Breast epithelium (tissue), 4 donors: ENCODE measurements at regions not wholly inside any gene's neighbourhood (a gene's known extent, or its start where the extent isn't known, plus 50 kb on each side); places are given as distances from the start of the nearest gene placed in this dataset.

Experiments
- DNase-seq, 2 donors: peaks; one replicate each; pipeline ENCODE4 v3.0.0-alpha.2; 2019; ENCODE audit warnings: low spot score in 2 of 2
- H3K27ac ChIP-seq, 2 donors: fragments of 200-600 bp; sonication (generic) in 1 of 2; one replicate each; pipeline ENCODE4 v1.5.1; 2016 to 2019; ENCODE audit warnings: mild to moderate bottlenecking in 1 of 2
- H3K27me3 ChIP-seq, 2 donors: fragments of 200-600 bp; sonication (generic) in 1 of 2; one replicate each; pipeline versions ENCODE4 v1.5.1 to v1.6.0; 2017 to 2019; ENCODE audit warnings: control low read depth in 1 of 2, mild to moderate bottlenecking in 1 of 2
- H3K36me3 ChIP-seq: fragments of 200-600 bp; one replicate; pipeline ENCODE4 v1.5.1; 2019
- H3K4me1 ChIP-seq, 2 donors: fragments of 200-600 bp; sonication (generic); one replicate each; pipeline ENCODE4 v1.5.1; 2016 to 2019; ENCODE audit warnings: control low read depth in 1 of 2
- H3K4me3 ChIP-seq, 3 donors: fragments of 200-600 bp; sonication (generic); 1 replicate in 2 of 3; 2 replicates in 1 of 3; pipeline ENCODE4 v1.5.1; 2016 to 2019; ENCODE audit warnings: mild to moderate bottlenecking in 3 of 3, moderate library complexity in 2 of 3
- H3K9me3 ChIP-seq, 2 donors: fragments of 200-600 bp; sonication (generic) in 1 of 2; one replicate each; pipeline ENCODE4 v1.5.1; 2016 to 2019; ENCODE audit warnings: control low read depth in 1 of 2
- CTCF ChIP-seq, 3 donors: fragments of 450-650 bp; IDR thresholded peaks; one replicate each; pipeline ENCODE4 v1.5.1; 2016 to 2017; ENCODE audit warnings: antibody characterized with exemption in 3 of 3, mild to moderate bottlenecking in 3 of 3, moderate library complexity in 3 of 3
- POLR2A ChIP-seq: fragments of 450-650 bp; IDR thresholded peaks from one replicate; pipeline ENCODE4 v1.6.1; 2016; ENCODE audit warnings: antibody characterized with exemption, mild to moderate bottlenecking, moderate library complexity
- POLR2AphosphoS5 ChIP-seq, 3 donors: sonication (generic); formaldehyde crosslinking; IDR thresholded peaks; one replicate each; pipeline ENCODE4 v1.6.1; 2017; ENCODE audit warnings: antibody characterized with exemption in 3 of 3
- intact Hi-C: fragments of 100-400 bp; cut with DNase I; formaldehyde crosslinking; loops from one replicate; pipeline ENCODE4 v1.15.1; 2023; ENCODE audit warnings: low total_unique reads

- H3K4me1 ChIP-seq: no peaks in the 10 kb centered on the region
- DNase-seq: no peak
- H3K4me3 ChIP-seq: no peak overlapping the region
- intact Hi-C loops: no loop called here
- TF ChIP-seq CTCF (IDR thresholded peaks at IDR 0.05): no peak
- TF ChIP-seq POLR2AphosphoS5 (IDR thresholded peaks at IDR 0.05): no peak
- no peak for TF ChIP-seq POLR2A
- H3K27ac ChIP-seq: no peak overlapping the region
- H3K36me3 ChIP-seq: no peaks in the 10 kb centered on the region
- H3K27me3 ChIP-seq: no peaks in the 10 kb centered on the region
- peaks cover 0 to 13% of the 10 kb centered on the region in 2 donors for H3K9me3 ChIP-seq
Observed at GRCh38 chr10:63987212-63987611, 466.0 kb downstream of the REEP3 start.

- H3K27me3 ChIP-seq: no peaks in the 10 kb centered on the region
- no peak for DNase-seq
- H3K9me3 ChIP-seq: peaks cover 0 to 20% of the 10 kb centered on the region in 2 donors
- H3K27ac ChIP-seq: no peak overlapping the region
- H3K4me1 ChIP-seq: no peaks in the 10 kb centered on the region
- no peaks in the 10 kb centered on the region for H3K36me3 ChIP-seq
- no peak overlapping the region for H3K4me3 ChIP-seq
- TF ChIP-seq POLR2A (no peak), CTCF (IDR thresholded peaks at IDR 0.05) (no peak), POLR2AphosphoS5 (IDR thresholded peaks at IDR 0.05) (no peak)
- intact Hi-C loops: no loop called here
Observed at GRCh38 chr10:63994371-63994770, 473.2 kb downstream of the REEP3 start.

GRCh38 chr10:64007157-64007556, 486.0 kb downstream of the REEP3 start:
- no peak for TF ChIP-seq POLR2AphosphoS5 (IDR thresholded peaks at IDR 0.05)
- no peak for TF ChIP-seq POLR2A
- TF ChIP-seq CTCF (IDR thresholded peaks at IDR 0.05): no peak
- DNase-seq: no peak
- Histone ChIP-seq H3K36me3 (no peaks in the 10 kb centered on the region), H3K4me3 (no peak overlapping the region), H3K9me3 (peaks cover 5 to 6% of the 10 kb centered on the region in 2 donors), H3K27ac (no peak overlapping the region), H3K4me1 (no peaks in the 10 kb centered on the region), H3K27me3 (no peaks in the 10 kb centered on the region)
- intact Hi-C loops: no loop called here

GRCh38 chr10:64010711-64011110, 489.5 kb downstream of the REEP3 start:
- H3K4me1 ChIP-seq: no peaks in the 10 kb centered on the region
- intact Hi-C loops: no loop called here
- H3K9me3 ChIP-seq: peaks cover 5 to 14% of the 10 kb centered on the region in 2 donors
- no peak overlapping the region for H3K27ac ChIP-seq
- no peak overlapping the region for H3K4me3 ChIP-seq
- no peak for TF ChIP-seq CTCF (IDR thresholded peaks at IDR 0.05)
- no peak for TF ChIP-seq POLR2AphosphoS5 (IDR thresholded peaks at IDR 0.05)
- no peak for TF ChIP-seq POLR2A
- DNase-seq: no peak
- no peaks in the 10 kb centered on the region for H3K36me3 ChIP-seq
- H3K27me3 ChIP-seq: no peaks in the 10 kb centered on the region

GRCh38 chr10:64011912-64012714, 490.9 kb downstream of the REEP3 start:
- H3K4me3 ChIP-seq: no peak overlapping the region
- no peak overlapping the region for H3K27ac ChIP-seq
- DNase-seq: no peak
- H3K4me1 ChIP-seq: no peaks in the 10 kb centered on the region
- H3K9me3 ChIP-seq: peaks cover 4 to 12% of the 10 kb centered on the region in 2 donors
- intact Hi-C loops: no loop called here
- TF ChIP-seq POLR2AphosphoS5 (IDR thresholded peaks at IDR 0.05) (no peak), CTCF (IDR thresholded peaks at IDR 0.05) (no peak), POLR2A (no peak)
- H3K27me3 ChIP-seq: no peaks in the 10 kb centered on the region
- H3K36me3 ChIP-seq: no peaks in the 10 kb centered on the region
